DMS153 treated with DMSO at 0.1 percent for 48 hours (cell line): ENCODE measurements at regions not wholly inside any gene's neighbourhood (a gene's known extent, or its start where the extent isn't known, plus 50 kb on each side); places are given as distances from the start of the nearest gene placed in this dataset.
A peak's percentile ranks its signal among the peaks of the same experiment; 100 is the strongest.

ENCODE experiments used
- DNase-seq: peaks from one replicate; lab custom pipeline; 2025; ENCODE audit not compliant: unreplicated experiment; lab: John Stamatoyannopoulos, UW

- DNase-seq, result no peak
Measured at GRCh38 chr6:14451594-14452374, 334.2 kb downstream of the CD83 start.

DNA sequence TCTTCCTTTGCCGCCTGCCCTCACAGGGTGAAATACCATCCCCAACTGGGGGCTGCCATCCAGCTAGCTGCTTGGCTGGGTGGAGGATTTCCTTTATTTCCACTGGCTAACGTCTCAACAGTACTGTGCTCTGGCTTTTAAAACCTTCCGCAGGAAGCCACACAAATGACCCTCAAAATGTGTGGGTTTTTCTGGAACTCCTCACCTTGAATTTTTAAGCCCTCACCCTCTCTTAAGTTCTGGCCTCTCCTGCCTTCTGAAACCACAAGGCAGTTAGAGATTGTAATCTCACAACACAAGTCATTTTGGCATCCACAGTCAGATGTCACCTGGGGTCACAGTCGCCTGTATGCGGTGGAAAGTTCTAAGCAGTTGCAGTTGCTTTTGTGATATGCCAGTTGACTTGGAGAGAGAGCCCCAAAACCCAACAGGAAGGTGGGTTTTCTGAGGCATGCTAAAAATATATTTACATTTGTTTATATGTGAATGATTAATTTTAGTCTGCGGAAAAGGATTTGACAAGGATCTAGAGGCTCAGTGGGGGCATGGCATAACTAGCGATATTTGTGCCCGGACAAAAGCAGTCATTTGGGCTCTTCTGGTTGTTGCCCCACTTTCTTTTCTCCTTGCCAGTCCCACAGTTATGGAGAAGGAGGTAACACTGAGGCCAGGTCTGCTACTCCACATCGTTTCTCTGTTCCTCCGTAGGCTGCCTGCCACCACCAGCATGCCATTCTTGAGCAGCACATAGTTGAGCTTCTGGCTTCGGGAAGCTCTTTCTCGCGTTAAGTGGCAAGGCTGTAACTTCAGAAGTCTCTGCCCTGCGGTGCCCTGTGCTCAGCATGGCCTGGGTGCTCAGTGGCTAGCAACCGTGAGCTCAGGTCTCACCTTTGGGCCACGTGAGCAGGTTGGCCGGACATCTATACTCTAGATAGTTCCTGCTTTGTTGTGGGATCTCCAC, 335.3 kb downstream of the CD83 start:
- DNase-seq, result no peak

DNA sequence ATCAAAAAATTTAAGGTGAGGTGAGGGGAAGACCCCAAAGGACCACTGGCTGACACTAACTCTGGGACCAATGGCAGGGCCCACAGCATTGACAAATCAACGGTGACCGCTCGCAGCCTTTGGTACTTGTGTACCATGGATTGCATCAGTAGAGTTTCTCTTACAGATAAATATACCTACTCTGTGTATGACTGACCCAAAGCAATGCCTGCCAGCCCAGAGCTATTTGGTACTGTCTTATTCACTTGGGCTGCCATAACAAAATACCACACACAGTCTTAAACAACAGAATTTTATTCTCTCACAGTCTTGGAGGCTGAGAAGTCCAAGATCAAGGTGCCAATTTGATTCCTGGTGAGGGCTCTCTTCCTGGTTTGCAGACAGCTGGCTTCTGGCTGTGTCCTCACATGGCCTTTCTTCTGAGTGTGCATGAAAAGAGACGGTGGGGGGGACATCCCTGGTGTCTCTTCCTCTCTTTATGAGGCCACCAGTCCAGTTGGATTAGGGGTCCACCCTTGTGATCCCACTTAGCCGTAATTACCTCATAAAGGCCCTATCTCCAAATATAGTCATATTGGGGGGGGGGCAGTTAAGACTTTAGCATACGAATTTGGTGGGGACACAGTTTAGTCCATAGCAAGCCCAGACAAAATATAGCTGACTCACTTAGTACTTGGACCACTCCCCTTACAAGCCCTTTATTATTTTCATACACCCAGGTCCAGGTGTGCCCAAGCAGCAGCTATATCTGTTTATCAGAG, 336.3 kb downstream of the CD83 start:
- DNase-seq, result no peak

DNA sequence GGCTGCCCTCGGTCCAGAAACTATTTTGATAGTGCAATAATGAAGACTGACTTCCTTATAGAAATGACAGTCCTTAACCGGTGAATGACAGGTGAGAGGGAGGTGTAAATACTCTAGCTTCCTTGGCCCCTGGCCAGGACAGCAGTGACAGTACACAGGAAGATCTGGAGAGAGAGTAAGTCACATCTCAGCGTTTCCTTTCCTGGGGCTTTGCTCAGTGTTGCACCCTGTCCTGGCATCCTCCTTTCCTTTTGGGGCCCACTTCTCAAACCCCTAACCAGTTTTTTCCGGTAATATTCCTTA, 336.9 kb downstream of the CD83 start:
- DNase-seq, result peak; percentile 56

- DNase-seq, result no peak
Measured at GRCh38 chr6:14455427-14455826, 337.9 kb downstream of the CD83 start.

DNA sequence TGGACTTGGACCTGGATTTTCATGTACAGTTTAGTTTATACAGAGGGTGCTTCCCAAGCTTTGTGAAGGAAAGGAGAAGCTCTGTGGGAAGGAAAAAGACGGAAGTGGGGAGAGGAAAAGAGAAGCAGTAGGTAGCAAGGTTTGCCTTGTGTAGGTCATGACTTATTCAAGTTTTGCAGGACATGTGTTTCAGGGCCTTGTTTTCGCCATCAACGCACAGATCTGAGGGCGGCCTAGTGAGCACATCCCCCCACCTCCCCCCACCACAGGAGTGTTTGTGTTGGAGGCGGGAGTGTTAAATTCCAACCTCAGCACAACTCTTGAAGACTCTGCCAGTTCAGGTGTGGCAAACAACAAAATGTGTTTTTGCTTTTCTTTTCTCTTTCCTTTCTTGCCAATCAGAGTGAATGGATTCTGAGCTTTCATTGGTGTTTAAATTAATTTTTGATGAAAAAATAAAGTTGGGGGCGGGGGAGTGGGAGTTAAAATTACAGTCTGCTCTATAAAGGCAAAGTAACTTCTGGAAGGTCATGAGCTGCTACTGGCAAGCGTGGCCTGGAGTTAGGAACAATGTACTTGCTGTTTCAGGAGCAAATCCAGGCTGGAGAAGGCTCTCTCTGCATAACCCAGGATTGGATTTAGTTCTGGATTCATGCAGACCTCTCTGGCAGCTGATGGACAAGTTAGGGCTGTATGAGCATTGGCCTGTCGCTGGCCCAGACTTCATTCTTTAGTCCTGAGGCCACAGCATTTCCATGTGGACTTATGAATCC, 338.5 kb downstream of the CD83 start:
- DNase-seq, result no peak

DNA sequence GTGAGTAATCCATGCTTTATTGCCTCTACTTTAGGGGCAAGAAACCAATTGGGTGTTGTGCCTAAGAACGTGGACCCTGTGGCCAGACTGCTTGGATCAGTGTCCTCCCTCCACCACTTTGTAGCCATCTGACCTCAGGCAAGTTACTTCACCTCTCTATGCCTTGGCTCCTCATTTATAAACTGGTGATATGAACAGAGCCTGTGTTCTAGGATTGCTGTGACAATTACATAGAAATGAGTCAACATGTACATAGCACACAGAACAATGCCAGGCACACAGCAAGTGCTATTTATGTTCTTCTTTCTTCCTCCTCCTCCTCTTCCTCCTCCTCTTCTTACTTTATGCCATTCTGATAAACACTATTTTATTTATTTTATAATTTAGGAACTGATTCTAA, 339.4 kb downstream of the CD83 start:
- no peak for DNase-seq

DNA sequence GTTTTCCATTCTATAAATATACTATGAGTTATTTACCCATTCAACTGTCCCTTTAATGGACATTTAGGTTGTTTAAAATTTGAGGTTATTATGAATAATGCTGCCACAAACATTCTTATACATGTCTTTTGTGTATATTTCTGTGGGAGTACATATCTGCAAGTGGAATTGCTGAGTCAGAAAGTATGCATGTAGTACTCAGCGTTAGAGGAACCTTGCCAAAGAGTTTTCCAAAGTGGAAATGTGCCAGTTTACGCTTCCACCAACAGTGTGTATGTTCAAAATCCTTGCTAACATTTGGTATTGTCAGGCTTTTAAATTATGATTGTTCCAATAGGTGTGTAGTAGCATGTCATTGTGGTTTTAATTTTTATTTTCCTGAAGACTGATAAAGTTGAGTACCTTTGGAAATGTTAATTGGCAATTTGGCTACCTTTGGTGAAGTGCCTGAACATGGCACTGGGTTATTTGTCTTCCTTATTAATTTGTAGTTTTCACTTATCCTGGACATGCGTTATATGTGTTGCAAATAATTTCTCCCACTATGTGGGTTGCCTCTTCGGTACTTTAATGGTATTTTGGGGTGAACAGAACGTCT, 341.2 kb downstream of the CD83 start:
- DNase-seq, result no peak

- no peak for DNase-seq
Measured at GRCh38 chr6:14459315-14459714, 341.7 kb downstream of the CD83 start.

DNA sequence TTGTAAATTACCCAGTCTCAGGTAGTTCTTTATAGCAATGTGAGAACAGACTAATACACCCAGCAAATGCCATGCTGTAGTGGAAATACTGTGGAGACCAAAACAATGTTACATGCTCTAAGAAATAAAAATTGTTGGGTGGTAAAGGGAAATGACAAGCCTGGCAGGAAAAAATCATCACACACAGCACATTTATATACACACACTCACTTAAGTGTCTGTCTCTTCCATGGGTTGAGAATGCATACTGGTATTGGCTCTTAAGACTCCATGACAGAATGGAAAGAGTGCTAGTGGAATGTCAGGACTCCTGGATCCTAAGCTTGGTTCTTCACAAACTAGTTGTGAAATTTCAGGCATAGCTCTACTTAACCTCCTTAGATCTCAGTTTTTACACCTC, 343.0 kb downstream of the CD83 start:
- no peak for DNase-seq

- no peak for DNase-seq
Measured at GRCh38 chr6:14462135-14462534, 344.6 kb downstream of the CD83 start.

GRCh38 chr6:14462566-14462965, 345.0 kb downstream of the CD83 start:
- DNase-seq, result no peak

DNA sequence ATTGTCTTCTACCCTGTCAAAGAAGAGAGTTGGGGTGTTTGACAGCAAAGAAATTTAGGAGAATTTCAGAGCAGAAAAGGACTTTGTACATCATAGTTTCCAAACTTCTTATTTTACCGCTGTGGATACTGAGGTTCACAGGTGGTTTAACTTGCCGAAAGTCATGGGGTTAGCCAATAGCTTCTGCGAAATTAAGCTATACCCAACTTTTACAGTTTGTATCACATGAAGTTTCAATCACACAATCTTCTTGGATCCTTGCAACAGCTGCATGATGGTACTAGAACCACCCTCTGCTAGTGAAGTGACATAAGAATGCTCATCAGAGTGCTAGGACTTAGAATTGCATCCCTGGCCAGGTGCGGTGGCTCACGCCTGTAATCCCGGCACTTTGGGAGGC, 345.5 kb downstream of the CD83 start:
- no peak for DNase-seq

DNA sequence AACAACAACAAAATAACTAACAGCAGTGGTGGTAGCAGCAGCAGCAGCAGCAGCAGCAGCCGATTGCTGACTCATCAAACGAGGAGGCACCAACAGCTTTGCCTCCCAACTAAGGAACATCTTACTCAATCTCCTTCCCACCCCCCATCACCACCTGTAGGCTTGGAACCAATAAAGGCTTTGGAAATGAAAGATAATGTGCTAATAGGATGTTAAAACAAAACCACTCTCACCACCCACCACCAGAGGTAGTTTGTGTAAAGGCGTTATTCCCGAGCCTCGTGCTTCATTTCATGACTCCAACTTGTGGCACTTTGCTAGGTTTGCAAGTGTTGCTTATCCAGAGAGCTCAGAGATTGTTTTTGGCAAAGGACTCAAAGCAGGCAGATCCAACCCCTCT, 346.5 kb downstream of the CD83 start:
- no peak for DNase-seq

GRCh38 chr6:14464716-14465115, 347.1 kb downstream of the CD83 start:
- DNase-seq, result no peak

- DNase-seq, result no peak
Measured at GRCh38 chr6:14466278-14466677, 348.7 kb downstream of the CD83 start.

GRCh38 chr6:14467591-14467990, 350.0 kb downstream of the CD83 start:
- DNase-seq, result no peak

GRCh38 chr6:14468647-14469321, 351.2 kb downstream of the CD83 start:
- no peak for DNase-seq

GRCh38 chr6:14470101-14470500, 352.5 kb downstream of the CD83 start:
- DNase-seq, result no peak

DNA sequence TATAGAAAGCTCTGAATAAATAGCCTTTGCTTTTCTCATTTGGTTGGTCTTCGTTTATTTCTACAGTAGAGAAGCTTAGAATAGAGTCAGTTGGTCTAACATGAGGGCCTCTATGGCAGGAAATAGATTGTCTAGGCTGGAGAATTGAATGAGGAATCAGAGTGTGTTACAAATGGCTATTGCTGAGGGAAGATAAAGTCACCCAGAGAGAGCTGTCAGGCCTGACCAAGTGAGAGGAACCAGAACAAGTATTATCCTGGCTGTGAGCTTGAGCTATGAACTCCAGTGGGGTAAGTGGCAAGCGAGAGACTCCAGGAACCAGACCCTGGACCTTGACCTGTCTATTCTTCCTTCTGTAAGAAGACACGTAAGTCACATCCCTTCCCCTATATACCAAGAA, 353.1 kb downstream of the CD83 start:
- no peak for DNase-seq
